Ovary (tissue), 7 donors: ENCODE measurements at regions not wholly inside any gene's neighbourhood (a gene's known extent, or its start where the extent isn't known, plus 50 kb on each side); places are given as distances from the start of the nearest gene placed in this dataset.

Experiments used
- DNase-seq, 5 donors: peaks; one replicate each; pipeline ENCODE4 v3.0.0-alpha.2; 2019 to 2020
- H3K27ac ChIP-seq, 2 donors: fragments of 200-600 bp; one replicate each; pipeline versions ENCODE4 v1.5.1 to v1.8.0; 2019 to 2022
- H3K27me3 ChIP-seq: fragments of 200-600 bp; one replicate; pipeline ENCODE4 v1.8.0; 2022
- H3K36me3 ChIP-seq: fragments of 200-600 bp; sonication (generic); one replicate; pipeline ENCODE4 v1.5.1; 2019
- H3K4me1 ChIP-seq: one replicate; pipeline ENCODE4 v1.8.1; 2013; ENCODE audit warnings: mild to moderate bottlenecking, moderate library complexity; ENCODE audit not compliant: insufficient read depth
- H3K4me3 ChIP-seq: fragments of 200-600 bp; sonication (generic); one replicate; pipeline ENCODE4 v1.5.1; 2017
- H3K9me3 ChIP-seq, 2 donors: fragments of 200-600 bp in 1 of 2; sonication (generic) in 1 of 2; one replicate each; pipeline versions ENCODE4 v1.5.1 to v1.8.1; 2013 to 2019; ENCODE audit warnings: mild to moderate bottlenecking in 1 of 2, moderate library complexity in 1 of 2
- EP300 ChIP-seq: sonication (generic); formaldehyde crosslinking; IDR thresholded peaks from one replicate; pipeline ENCODE4 v1.6.1; 2017; ENCODE audit warnings: antibody characterized with exemption
- POLR2A ChIP-seq: fragments of 450-650 bp; IDR thresholded peaks from one replicate; pipeline ENCODE4 v1.6.1; 2017; ENCODE audit warnings: antibody characterized with exemption, mild to moderate bottlenecking, moderate library complexity
- WGBS, 3 donors: extraction: QIAGEN DNeasy Blood & Tissue Kit in 1 of 3; methylation state at CpG; one replicate each; pipeline versions ENCODE4 v1.1.5 to v1.1.7; 2013 to 2017; 5-methylcytosine and 5-hydroxymethylcytosine counted together
- intact Hi-C, 4 donors: fragments of 100-400 bp; cut with DNase I; formaldehyde crosslinking; loops; one replicate each; pipeline versions ENCODE4 v1.11.0 to v1.15.1; 2022 to 2023
- TF ChIP-seq, protein P1 (sequence below), 3 donors: fragments of 450-650 bp in 2 of 3; fragments of 200-600 bp in 1 of 3; IDR thresholded peaks; one replicate each; pipeline versions ENCODE4 v1.5.1 to v1.8.0; 2016 to 2022; ENCODE audit warnings: antibody characterized with exemption in 3 of 3, mild to moderate bottlenecking in 1 of 3
- donor health status: DM: no; HTN: no; CAD: no; lungs with moderate emphysema.
- donor health status: DM: no; HTN: no; CAD: no.
- donor health status: Bipolar disorder and iron deficiency.
- donor health status: DM: no; HTN: no; CAD: no.
- donor health status: DM: yes; HTN: yes; CAD: no.

GRCh38 chr3:23669541-23670255, 136.1 kb upstream of the UBE2E1 start:
- Histone ChIP-seq H3K27ac (no peak overlapping the region), H3K27me3 (no peaks in the 10 kb centered on the region), H3K9me3 (no peaks in the 10 kb centered on the region), H3K36me3 (no peaks in the 10 kb centered on the region), H3K4me3 (no peak overlapping the region), H3K4me1 (peaks cover 1% of the 10 kb centered on the region)
- 70 to 82% (median 76%) methylated on average over 8 of the region's 8 CpGs for WGBS, 3 donors
- intact Hi-C loops: no loop called here
- no peak for TF ChIP-seq POLR2A
- TF ChIP-seq, protein P1, sequence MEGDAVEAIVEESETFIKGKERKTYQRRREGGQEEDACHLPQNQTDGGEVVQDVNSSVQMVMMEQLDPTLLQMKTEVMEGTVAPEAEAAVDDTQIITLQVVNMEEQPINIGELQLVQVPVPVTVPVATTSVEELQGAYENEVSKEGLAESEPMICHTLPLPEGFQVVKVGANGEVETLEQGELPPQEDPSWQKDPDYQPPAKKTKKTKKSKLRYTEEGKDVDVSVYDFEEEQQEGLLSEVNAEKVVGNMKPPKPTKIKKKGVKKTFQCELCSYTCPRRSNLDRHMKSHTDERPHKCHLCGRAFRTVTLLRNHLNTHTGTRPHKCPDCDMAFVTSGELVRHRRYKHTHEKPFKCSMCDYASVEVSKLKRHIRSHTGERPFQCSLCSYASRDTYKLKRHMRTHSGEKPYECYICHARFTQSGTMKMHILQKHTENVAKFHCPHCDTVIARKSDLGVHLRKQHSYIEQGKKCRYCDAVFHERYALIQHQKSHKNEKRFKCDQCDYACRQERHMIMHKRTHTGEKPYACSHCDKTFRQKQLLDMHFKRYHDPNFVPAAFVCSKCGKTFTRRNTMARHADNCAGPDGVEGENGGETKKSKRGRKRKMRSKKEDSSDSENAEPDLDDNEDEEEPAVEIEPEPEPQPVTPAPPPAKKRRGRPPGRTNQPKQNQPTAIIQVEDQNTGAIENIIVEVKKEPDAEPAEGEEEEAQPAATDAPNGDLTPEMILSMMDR (IDR thresholded peaks at IDR 0.05): no peak
- no peak for DNase-seq

GRCh38 chr3:23671851-23672589, 133.7 kb upstream of the UBE2E1 start:
- Histone ChIP-seq H3K27ac (no peak overlapping the region), H3K27me3 (no peaks in the 10 kb centered on the region), H3K9me3 (no peaks in the 10 kb centered on the region), H3K36me3 (no peaks in the 10 kb centered on the region), H3K4me3 (peak overlapping the region; percentile 16), H3K4me1 (peaks cover 1% of the 10 kb centered on the region)
- intact Hi-C loops: no loop called here
- DNase-seq: peak; percentile 19 to 48 (median 37)
- TF ChIP-seq, protein P1 (IDR thresholded peaks at IDR 0.05): no peak
- TF ChIP-seq EP300: no peak
- no peak for TF ChIP-seq POLR2A
- WGBS, 3 donors: 19 to 23% (median 22%) methylated on average over 35 to 38 of the region's 38 CpGs

DNA sequence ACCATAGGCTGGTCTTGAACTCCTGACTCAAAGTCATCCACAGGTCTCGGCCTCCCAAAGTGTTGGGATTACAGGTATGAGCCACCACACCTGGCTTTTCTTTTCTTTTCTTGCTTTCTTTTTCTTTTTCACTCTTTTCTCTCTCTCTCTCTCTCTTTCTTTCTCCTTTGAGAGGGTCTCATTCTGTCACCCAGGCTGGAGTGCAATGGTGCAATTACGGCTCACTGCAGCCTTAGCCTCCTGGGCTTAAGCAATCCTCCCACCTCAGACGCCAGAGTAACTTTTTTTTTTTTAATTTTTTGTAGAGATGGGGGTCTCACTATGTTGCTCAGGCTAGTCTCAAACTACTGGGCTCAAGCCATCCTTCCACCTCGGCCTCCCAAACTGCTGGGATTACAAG, 133.1 kb upstream of the UBE2E1 start:
- intact Hi-C loops: no loop called here
- Histone ChIP-seq H3K9me3 (no peaks in the 10 kb centered on the region), H3K4me3 (no peak overlapping the region), H3K36me3 (no peaks in the 10 kb centered on the region), H3K4me1 (peaks cover 1% of the 10 kb centered on the region), H3K27me3 (no peaks in the 10 kb centered on the region), H3K27ac (no peak overlapping the region)
- TF ChIP-seq POLR2A (no peak), EP300 (no peak)
- TF ChIP-seq, protein P1 (IDR thresholded peaks at IDR 0.05): no peak
- 90 to 94% (median 93%) methylated on average over 4 of the region's 4 CpGs for WGBS, 3 donors
- DNase-seq: no peak

- no peak overlapping the region for H3K4me3 ChIP-seq
- 61 to 95% (median 65%) methylated on average over 3 of the region's 3 CpGs for WGBS, 3 donors
- intact Hi-C loops: no loop called here
- no peak for DNase-seq
- H3K36me3 ChIP-seq: no peaks in the 10 kb centered on the region
- no peak overlapping the region for H3K27ac ChIP-seq
- no peaks in the 10 kb centered on the region for H3K9me3 ChIP-seq
- TF ChIP-seq POLR2A: no peak
- TF ChIP-seq, protein P1 (IDR thresholded peaks at IDR 0.05): no peak
- TF ChIP-seq EP300: no peak
- no peaks in the 10 kb centered on the region for H3K27me3 ChIP-seq
- peaks cover 1% of the 10 kb centered on the region for H3K4me1 ChIP-seq
Measured at GRCh38 chr3:23675010-23675409, 130.7 kb upstream of the UBE2E1 start.
